Uterus (tissue), 3 donors: ENCODE measurements at regions not wholly inside any gene's neighbourhood (a gene's known extent, or its start where the extent isn't known, plus 50 kb on each side); places are given as distances from the start of the nearest gene placed in this dataset.

Source experiments
- DNase-seq, 2 donors: peaks; one replicate each; pipeline ENCODE4 v3.0.0-alpha.2; 2019 to 2020
- H3K27ac ChIP-seq, 2 donors: fragments of 200-600 bp; sonication (generic); 1 replicate in 1 of 2; 2 replicates in 1 of 2; pipeline ENCODE4 v1.5.1; 2016 to 2018
- H3K27me3 ChIP-seq, 2 donors: fragments of 200-600 bp; sonication (generic); one replicate each; pipeline ENCODE4 v1.5.1; 2018 to 2019; ENCODE audit warnings: control low read depth in 1 of 2
- H3K36me3 ChIP-seq, 2 donors: fragments of 200-600 bp; sonication (generic); one replicate each; pipeline ENCODE4 v1.5.1; 2019; ENCODE audit warnings: control low read depth in 1 of 2
- H3K4me1 ChIP-seq, 2 donors: fragments of 200-600 bp; sonication (generic); one replicate each; pipeline ENCODE4 v1.5.1; 2018 to 2019; ENCODE audit warnings: control low read depth in 1 of 2
- H3K4me3 ChIP-seq, 2 donors: fragments of 200-600 bp; sonication (generic); 1 replicate in 1 of 2; 2 replicates in 1 of 2; pipeline ENCODE4 v1.5.1; 2018 to 2019; ENCODE audit warnings: mild to moderate bottlenecking in 1 of 2
- H3K9me3 ChIP-seq, 2 donors: fragments of 200-600 bp; sonication (generic); one replicate each; pipeline ENCODE4 v1.5.1; 2019; ENCODE audit warnings: control low read depth in 1 of 2
- CTCF ChIP-seq, 4 experiments: fragments of 200-600 bp in 2 of 4; fragments of 450-650 bp in 2 of 4; sonication (generic) in 2 of 4; IDR thresholded peaks; one replicate each; pipeline ENCODE4 v1.5.1; 2016 to 2019; ENCODE audit warnings: antibody characterized with exemption in 4 of 4, mild to moderate bottlenecking in 2 of 4, moderate library complexity in 1 of 4
- POLR2A ChIP-seq, 2 donors: fragments of 450-650 bp; IDR thresholded peaks; one replicate each; pipeline ENCODE4 v1.6.1; 2016; ENCODE audit warnings: antibody characterized with exemption in 2 of 2, mild to moderate bottlenecking in 1 of 2, moderate library complexity in 1 of 2
- intact Hi-C: fragments of 100-400 bp; cut with DNase I; formaldehyde crosslinking; loops from one replicate; pipeline ENCODE4 v1.15.1; 2023; ENCODE audit warnings: low total_unique reads
- donor health status: DM: yes; HTN: yes; CAD: no.

GRCh38 chr2:187912950-187913349 is 358.7 kb upstream of the TFPI start:
- Histone ChIP-seq H3K4me1 (no peaks in the 10 kb centered on the region), H3K36me3 (no peaks in the 10 kb centered on the region), H3K4me3 (no peak overlapping the region), H3K9me3 (no peaks in the 10 kb centered on the region), H3K27me3 (no peaks in the 10 kb centered on the region), H3K27ac (no peak overlapping the region)
- intact Hi-C loops, result no loop called here
- TF ChIP-seq CTCF (IDR thresholded peaks at IDR 0.05) (no peak), POLR2A (IDR thresholded peaks at IDR 0.05) (no peak)
- no peak for DNase-seq

- Histone ChIP-seq H3K4me1 (no peaks in the 10 kb centered on the region), H3K27me3 (no peaks in the 10 kb centered on the region), H3K36me3 (no peaks in the 10 kb centered on the region), H3K4me3 (no peak overlapping the region), H3K27ac (no peak overlapping the region), H3K9me3 (no peaks in the 10 kb centered on the region)
- TF ChIP-seq POLR2A (IDR thresholded peaks at IDR 0.05), result no peak
- no peak for TF ChIP-seq CTCF (IDR thresholded peaks at IDR 0.05)
- intact Hi-C loops, result no loop called here
- DNase-seq, result no peak
These were observed 361.6 kb upstream of the TFPI start for GRCh38 chr2:187915810-187916209.

GRCh38 chr2:187916799-187917198 is 362.6 kb upstream of the TFPI start:
- Histone ChIP-seq H3K4me1 (no peaks in the 10 kb centered on the region), H3K36me3 (no peaks in the 10 kb centered on the region), H3K27ac (no peak overlapping the region), H3K27me3 (no peaks in the 10 kb centered on the region), H3K4me3 (no peak overlapping the region), H3K9me3 (no peaks in the 10 kb centered on the region)
- no peak for TF ChIP-seq POLR2A (IDR thresholded peaks at IDR 0.05)
- TF ChIP-seq CTCF (IDR thresholded peaks at IDR 0.05), result no peak
- no peak for DNase-seq
- intact Hi-C loops, result no loop called here

- TF ChIP-seq POLR2A (IDR thresholded peaks at IDR 0.05) (no peak), CTCF (IDR thresholded peaks at IDR 0.05) (no peak)
- Histone ChIP-seq H3K9me3 (no peaks in the 10 kb centered on the region), H3K36me3 (no peaks in the 10 kb centered on the region), H3K4me3 (no peak overlapping the region), H3K27ac (no peak overlapping the region), H3K4me1 (no peaks in the 10 kb centered on the region), H3K27me3 (no peaks in the 10 kb centered on the region)
- no peak for DNase-seq
- intact Hi-C loops, result no loop called here
These were observed 363.3 kb upstream of the TFPI start for GRCh38 chr2:187917535-187917934.

- no peak for TF ChIP-seq CTCF (IDR thresholded peaks at IDR 0.05)
- TF ChIP-seq POLR2A (IDR thresholded peaks at IDR 0.05), result no peak
- intact Hi-C loops, result no loop called here
- Histone ChIP-seq H3K27me3 (no peaks in the 10 kb centered on the region), H3K4me1 (no peaks in the 10 kb centered on the region), H3K36me3 (no peaks in the 10 kb centered on the region), H3K27ac (no peak overlapping the region), H3K4me3 (no peak overlapping the region), H3K9me3 (no peaks in the 10 kb centered on the region)
- no peak for DNase-seq
These were observed 365.0 kb upstream of the TFPI start for GRCh38 chr2:187918996-187919821.
